ENCODE measurements at regions not wholly inside any gene's neighbourhood (a gene's known extent, or its start where the extent isn't known, plus 50 kb on each side); places are given as distances from the start of the nearest gene placed in this dataset.

GRCh38 chr14:34324363-34324795 lies 137.7 kb downstream of the SPTSSA start:
- ChIA-PET POLR2A (no interaction called here), CTCF (interaction anchor here (0.6 to 5.3 kb wide), 25 partner anchors 9 to 1750 kb away, joined by 3 to 23 read pairs (median 5); no protein-coding TSS in a partner anchor)
- DNase-seq (ENCODE audit: low read depth in 1 of 2, low spot score in 1 of 2): peak; percentile 40 to 58
- no peak for FAIRE-seq
- 17% methylated on average over 6 of the region's 6 CpGs for WGBS (ENCODE audit: missing lambda C conversion rate)
- peak overlapping the region; percentile 46; the same call in 2 of the 3 replicates for H3K4me2 ChIP-seq
- H3K9me3 ChIP-seq: no peaks in the 10 kb centered on the region
- H3K27ac ChIP-seq: peak overlapping the region in 1 of 2 experiments; percentile 3; a peak in 1 of 6 replicates
- H3K4me3 ChIP-seq: no peak overlapping the region
- TF ChIP-seq, protein P1, sequence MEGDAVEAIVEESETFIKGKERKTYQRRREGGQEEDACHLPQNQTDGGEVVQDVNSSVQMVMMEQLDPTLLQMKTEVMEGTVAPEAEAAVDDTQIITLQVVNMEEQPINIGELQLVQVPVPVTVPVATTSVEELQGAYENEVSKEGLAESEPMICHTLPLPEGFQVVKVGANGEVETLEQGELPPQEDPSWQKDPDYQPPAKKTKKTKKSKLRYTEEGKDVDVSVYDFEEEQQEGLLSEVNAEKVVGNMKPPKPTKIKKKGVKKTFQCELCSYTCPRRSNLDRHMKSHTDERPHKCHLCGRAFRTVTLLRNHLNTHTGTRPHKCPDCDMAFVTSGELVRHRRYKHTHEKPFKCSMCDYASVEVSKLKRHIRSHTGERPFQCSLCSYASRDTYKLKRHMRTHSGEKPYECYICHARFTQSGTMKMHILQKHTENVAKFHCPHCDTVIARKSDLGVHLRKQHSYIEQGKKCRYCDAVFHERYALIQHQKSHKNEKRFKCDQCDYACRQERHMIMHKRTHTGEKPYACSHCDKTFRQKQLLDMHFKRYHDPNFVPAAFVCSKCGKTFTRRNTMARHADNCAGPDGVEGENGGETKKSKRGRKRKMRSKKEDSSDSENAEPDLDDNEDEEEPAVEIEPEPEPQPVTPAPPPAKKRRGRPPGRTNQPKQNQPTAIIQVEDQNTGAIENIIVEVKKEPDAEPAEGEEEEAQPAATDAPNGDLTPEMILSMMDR (IDR thresholded peaks at IDR 0.05): peak; percentile 84
- TF ChIP-seq CBX2 (IDR thresholded peaks at IDR 0.05; ENCODE audit: borderline replicate concordance, low read depth) (no peak), RAD21 (conservative IDR thresholded peaks at IDR 0.05 in 1 of 2, IDR thresholded peaks at IDR 0.05 in 1 of 2) (peak; percentile 72 to 79), SMC3 (IDR thresholded peaks at IDR 0.05) (peak; percentile 58)
- H3K4me1 ChIP-seq: peaks cover 11% of the 10 kb centered on the region; the same call in 2 of the 3 replicates
- ATAC-seq: peak; percentile 27 to 74; a peak in 3 of 6 replicates

- TF ChIP-seq SMC3 (IDR thresholded peaks at IDR 0.05): peak; percentile 49; the same call in 2 of the 3 replicates
- TF ChIP-seq RAD21 (conservative IDR thresholded peaks at IDR 0.05 in 1 of 2, IDR thresholded peaks at IDR 0.05 in 1 of 2): peak; percentile 20 to 35; a peak in 1 of 5 replicates
- TF ChIP-seq JUN (IDR thresholded peaks at IDR 0.05): no peak
- TF ChIP-seq MAZ (IDR thresholded peaks at IDR 0.05; ENCODE audit: borderline replicate concordance, low read depth, low read length): no peak
- TF ChIP-seq, protein P1 (IDR thresholded peaks at IDR 0.05): peak; percentile 76
- no peak for FAIRE-seq
- peak; percentile 59 to 69 for DNase-seq (ENCODE audit: low read depth in 1 of 2, low spot score in 1 of 2)
- ChIA-PET CTCF (interaction anchor here (0.6 to 5.3 kb wide), 36 partner anchors 9 to 1745 kb away, joined by 3 to 23 read pairs (median 4); no protein-coding TSS in a partner anchor), POLR2A (no interaction called here)
- 1% methylated on average over 8 of the region's 8 CpGs for WGBS (ENCODE audit: missing lambda C conversion rate)
- H3K27ac ChIP-seq: no peak overlapping the region
- no peaks in the 10 kb centered on the region for H3K9me3 ChIP-seq
- no peak overlapping the region for H3K4me2 ChIP-seq
- H3K4me3 ChIP-seq: no peak overlapping the region
- peaks cover 11% of the 10 kb centered on the region; the same call in 2 of the 3 replicates for H3K4me1 ChIP-seq
- peak; percentile 76 to 85; a peak in 5 of 6 replicates for ATAC-seq
Measured at GRCh38 chr14:34322940-34323418, 139.1 kb downstream of the SPTSSA start.

GRCh38 chr14:34319140-34319539 lies 142.9 kb downstream of the SPTSSA start:
- ChIA-PET CTCF (interaction anchor here (1.0 to 1.3 kb wide), 5 partner anchors 13 to 221 kb away, joined by 3 read pairs; no protein-coding TSS in a partner anchor), POLR2A (no interaction called here)
- ATAC-seq (no peak), DNase-seq (ENCODE audit: low read depth in 1 of 2, low spot score in 1 of 2) (no peak), FAIRE-seq (no peak)
- no peaks in the 10 kb centered on the region for H3K4me1 ChIP-seq
- WGBS (ENCODE audit: missing lambda C conversion rate): 52% methylated on average over 4 of the region's 4 CpGs
- TF ChIP-seq CBX8 (IDR thresholded peaks at IDR 0.05) (no peak), NPAS2 (CRISPR knock-in tag; IDR thresholded peaks at IDR 0.05; ENCODE audit: borderline replicate concordance) (no peak), TP53 (CRISPR knock-in tag; IDR thresholded peaks at IDR 0.05) (no peak), CBX2 (IDR thresholded peaks at IDR 0.05; ENCODE audit: borderline replicate concordance, low read depth) (no peak), ESRRA (IDR thresholded peaks at IDR 0.05; ENCODE audit: borderline replicate concordance, low read length) (no peak), BHLHE40 (IDR thresholded peaks at IDR 0.05; ENCODE audit: low read depth, low read length) (no peak), ZC3H11A (IDR thresholded peaks at IDR 0.05) (no peak), EP300 (IDR thresholded peaks at IDR 0.05) (no peak), KDM1A (IDR thresholded peaks at IDR 0.05; ENCODE audit: low read depth) (no peak), HOXA7 (CRISPR knock-in tag; IDR thresholded peaks at IDR 0.05) (no peak), FOXS1 (CRISPR knock-in tag; IDR thresholded peaks at IDR 0.05) (no peak), JUN (IDR thresholded peaks at IDR 0.05) (no peak)
- TF ChIP-seq, protein P2, sequence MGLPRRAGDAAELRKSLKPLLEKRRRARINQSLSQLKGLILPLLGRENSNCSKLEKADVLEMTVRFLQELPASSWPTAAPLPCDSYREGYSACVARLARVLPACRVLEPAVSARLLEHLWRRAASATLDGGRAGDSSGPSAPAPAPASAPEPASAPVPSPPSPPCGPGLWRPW (IDR thresholded peaks at IDR 0.05): no peak
- TF ChIP-seq, protein P1 (IDR thresholded peaks at IDR 0.05): no peak
- H3K27ac ChIP-seq: no peak overlapping the region
- no peak overlapping the region for H3K4me2 ChIP-seq
- no peak overlapping the region for H3K4me3 ChIP-seq
- no peaks in the 10 kb centered on the region for H3K9me3 ChIP-seq
